GM19238 (cell line): ENCODE measurements at regions not wholly inside any gene's neighbourhood (a gene's known extent, or its start where the extent isn't known, plus 50 kb on each side); places are given as distances from the start of the nearest gene placed in this dataset.
"Not testable (repeated sequence)": the region's sequence is repeated elsewhere in the genome, so short reads cannot be mapped to it uniquely, and the experiment has no call there.

Source experiments
- DNase-seq: peaks from one replicate; pipeline ENCODE4 v3.0.0; 2011; ENCODE audit warnings: low spot score; ENCODE audit not compliant: insufficient read length

- DNase-seq = no peak
Observed at GRCh38 chr5:97478483-97478882, 295.4 kb upstream of the RIOK2 start.

GRCh38 chr5:97480313-97480712, 297.3 kb upstream of the RIOK2 start:
- DNase-seq = no peak

- no peak for DNase-seq
Observed at GRCh38 chr5:97488126-97488668, 305.1 kb upstream of the RIOK2 start.

- DNase-seq = no peak
Observed at GRCh38 chr5:97489010-97489840, 306.2 kb upstream of the RIOK2 start.

- DNase-seq = no peak
Observed at GRCh38 chr5:97494465-97494864, 311.4 kb upstream of the RIOK2 start.

- DNase-seq = no peak
Observed at GRCh38 chr5:97495301-97495700, 312.3 kb upstream of the RIOK2 start.

GRCh38 chr5:97496037-97496436, 313.0 kb upstream of the RIOK2 start:
- no peak for DNase-seq

GRCh38 chr5:97498657-97499056, 315.6 kb upstream of the RIOK2 start:
- DNase-seq = no peak

GRCh38 chr5:97499605-97500004, 316.6 kb upstream of the RIOK2 start:
- no peak for DNase-seq

- DNase-seq = no peak
Observed at GRCh38 chr5:97501286-97501964, 318.4 kb upstream of the RIOK2 start.

- DNase-seq = no peak
Observed at GRCh38 chr5:97501965-97502305, 318.9 kb upstream of the RIOK2 start.

- DNase-seq = no peak
Observed at GRCh38 chr5:97508864-97509263, 325.8 kb upstream of the RIOK2 start.

- not testable (repeated sequence) for DNase-seq
Observed at GRCh38 chr5:97519565-97519964, 336.5 kb upstream of the RIOK2 start.

GRCh38 chr5:97523336-97523735, 340.3 kb upstream of the RIOK2 start:
- DNase-seq = not testable (repeated sequence)

GRCh38 chr5:97525780-97526179, 342.7 kb upstream of the RIOK2 start:
- no peak for DNase-seq

GRCh38 chr5:97528941-97529340, 345.9 kb upstream of the RIOK2 start:
- DNase-seq = no peak

- no peak for DNase-seq
Observed at GRCh38 chr5:97529354-97529985, 346.4 kb upstream of the RIOK2 start.

- no peak for DNase-seq
Observed at GRCh38 chr5:97531549-97531948, 348.5 kb upstream of the RIOK2 start.

- DNase-seq = no peak
Observed at GRCh38 chr5:97534166-97534565, 351.1 kb upstream of the RIOK2 start.

GRCh38 chr5:97536683-97537082, 353.6 kb upstream of the RIOK2 start:
- DNase-seq = no peak

GRCh38 chr5:97538912-97539311, 355.9 kb upstream of the RIOK2 start:
- no peak for DNase-seq

- DNase-seq = no peak
Observed at GRCh38 chr5:97541864-97542263, 358.8 kb upstream of the RIOK2 start.
